BE2C (cell line): ENCODE measurements at regions not wholly inside any gene's neighbourhood (a gene's known extent, or its start where the extent isn't known, plus 50 kb on each side); places are given as distances from the start of the nearest gene placed in this dataset.
A peak's percentile ranks its signal among the peaks of the same experiment; 100 is the strongest.

ENCODE experiments used
- DNase-seq: peaks from one replicate; pipeline ENCODE4 v3.0.0-alpha.2; 2020
- H3K27me3 ChIP-seq: fragments of 250-450 bp; sonication (Bioruptor Pico); 2 replicates; pipeline ENCODE4 v1.5.1; 2020; ENCODE audit warnings: mild to moderate bottlenecking
- H3K36me3 ChIP-seq: fragments of 250-450 bp; sonication (Bioruptor Pico); 2 replicates; pipeline ENCODE4 v1.5.1; 2020; ENCODE audit warnings: mild to moderate bottlenecking
- H3K4me1 ChIP-seq: fragments of 250-450 bp; sonication (Bioruptor Pico); 2 replicates; pipeline ENCODE4 v1.5.1; 2020
- H3K4me3 ChIP-seq: 2 replicates; pipeline ENCODE4 v1.5.1; 2011; ENCODE audit warnings: low read depth, low read length
- H3K9me3 ChIP-seq: fragments of 250-450 bp; sonication (Bioruptor Pico); 2 replicates; pipeline ENCODE4 v1.5.1; 2020
- TF ChIP-seq, protein P1 (sequence below): IDR thresholded peaks from 2 replicates; pipeline ENCODE4 v1.5.1; 2012; ENCODE audit warnings: mild to moderate bottlenecking, low read depth, low read length

DNA sequence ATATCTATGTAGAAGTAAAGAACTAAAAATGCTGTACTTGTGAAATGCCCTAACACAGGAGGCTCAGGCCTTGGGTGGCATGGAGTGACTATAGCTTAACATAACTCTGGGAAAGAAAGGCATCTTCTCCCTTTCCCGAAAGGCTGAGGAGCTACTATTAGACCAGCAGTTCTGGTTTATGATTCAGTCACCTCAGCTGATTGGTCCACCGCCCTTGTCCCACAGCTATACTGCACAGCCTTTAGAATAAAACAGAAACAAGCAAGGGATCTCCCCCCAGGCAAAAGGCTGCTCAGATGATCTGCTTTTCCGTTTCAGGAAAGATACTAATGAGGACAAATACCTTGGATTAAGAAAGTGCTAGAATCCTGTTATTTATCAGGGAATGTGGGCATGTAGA lies 171.3 kb downstream of the SNCA start:
- Histone ChIP-seq H3K4me1 (no peaks in the 10 kb centered on the region), H3K27me3 (no peaks in the 10 kb centered on the region; the same call in 1 of the 2 replicates), H3K4me3 (no peak overlapping the region), H3K9me3 (no peaks in the 10 kb centered on the region), H3K36me3 (no peaks in the 10 kb centered on the region)
- TF ChIP-seq, protein P1, sequence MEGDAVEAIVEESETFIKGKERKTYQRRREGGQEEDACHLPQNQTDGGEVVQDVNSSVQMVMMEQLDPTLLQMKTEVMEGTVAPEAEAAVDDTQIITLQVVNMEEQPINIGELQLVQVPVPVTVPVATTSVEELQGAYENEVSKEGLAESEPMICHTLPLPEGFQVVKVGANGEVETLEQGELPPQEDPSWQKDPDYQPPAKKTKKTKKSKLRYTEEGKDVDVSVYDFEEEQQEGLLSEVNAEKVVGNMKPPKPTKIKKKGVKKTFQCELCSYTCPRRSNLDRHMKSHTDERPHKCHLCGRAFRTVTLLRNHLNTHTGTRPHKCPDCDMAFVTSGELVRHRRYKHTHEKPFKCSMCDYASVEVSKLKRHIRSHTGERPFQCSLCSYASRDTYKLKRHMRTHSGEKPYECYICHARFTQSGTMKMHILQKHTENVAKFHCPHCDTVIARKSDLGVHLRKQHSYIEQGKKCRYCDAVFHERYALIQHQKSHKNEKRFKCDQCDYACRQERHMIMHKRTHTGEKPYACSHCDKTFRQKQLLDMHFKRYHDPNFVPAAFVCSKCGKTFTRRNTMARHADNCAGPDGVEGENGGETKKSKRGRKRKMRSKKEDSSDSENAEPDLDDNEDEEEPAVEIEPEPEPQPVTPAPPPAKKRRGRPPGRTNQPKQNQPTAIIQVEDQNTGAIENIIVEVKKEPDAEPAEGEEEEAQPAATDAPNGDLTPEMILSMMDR, result no peak
- DNase-seq, result no peak

DNA sequence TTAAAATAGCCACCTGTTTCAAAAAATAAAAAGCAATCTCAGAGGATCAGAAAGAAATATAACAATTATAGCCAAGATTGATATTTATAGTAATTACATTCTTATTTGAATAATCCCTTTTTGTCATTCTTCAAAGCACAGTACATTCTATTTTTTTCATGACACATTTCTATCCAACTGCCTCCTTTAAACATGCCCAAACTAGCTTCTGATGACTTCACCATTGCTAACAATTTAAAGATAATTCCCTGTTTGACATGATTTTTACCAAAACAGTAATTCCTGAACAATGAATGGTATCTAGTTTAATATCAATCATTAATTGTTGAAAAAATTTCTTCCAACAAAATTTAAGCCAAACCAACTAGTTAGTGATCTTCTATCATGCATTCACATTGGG lies 172.4 kb downstream of the SNCA start:
- no peak for DNase-seq
- Histone ChIP-seq H3K27me3 (no peaks in the 10 kb centered on the region; the same call in 1 of the 2 replicates), H3K4me1 (no peaks in the 10 kb centered on the region), H3K9me3 (no peaks in the 10 kb centered on the region), H3K36me3 (no peaks in the 10 kb centered on the region), H3K4me3 (no peak overlapping the region)
- TF ChIP-seq, protein P1, result no peak

DNA sequence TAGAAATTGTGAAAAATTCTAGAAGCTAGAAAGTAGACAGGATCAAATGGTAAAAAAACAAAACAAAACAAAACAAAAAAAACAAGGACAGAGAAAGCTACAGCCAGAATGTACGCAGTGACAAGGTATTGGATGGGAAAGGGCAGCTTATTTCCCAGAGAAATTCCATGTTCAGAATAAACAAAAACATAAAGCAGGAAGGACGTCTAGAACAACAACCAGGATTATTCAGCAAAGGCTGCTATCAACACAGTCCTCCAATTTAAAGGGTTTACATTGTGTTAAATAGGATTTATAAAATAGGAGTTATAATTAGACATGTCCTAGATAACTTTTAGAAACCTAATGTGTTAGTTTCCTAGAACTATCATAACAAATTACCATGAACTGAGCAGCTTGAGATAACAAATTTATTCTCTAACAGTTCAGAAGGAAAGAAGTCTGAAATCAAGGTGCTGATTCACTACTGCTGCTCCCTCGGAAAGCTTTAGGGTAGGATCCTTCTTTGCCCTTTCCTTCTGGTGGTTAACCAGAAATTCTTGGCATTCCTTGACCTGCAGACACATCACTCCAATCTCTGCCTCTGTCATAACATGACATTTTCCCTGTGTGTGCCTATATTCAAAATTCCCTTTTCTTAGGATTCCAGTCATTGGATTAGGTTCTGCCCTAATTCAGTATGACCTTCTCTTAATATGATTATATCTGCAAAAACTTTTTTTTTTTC lies 175.6 kb downstream of the SNCA start:
- Histone ChIP-seq H3K4me3 (no peak overlapping the region), H3K27me3 (no peaks in the 10 kb centered on the region; the same call in 1 of the 2 replicates), H3K9me3 (no peaks in the 10 kb centered on the region), H3K36me3 (no peaks in the 10 kb centered on the region), H3K4me1 (no peaks in the 10 kb centered on the region)
- DNase-seq, result no peak
- TF ChIP-seq, protein P1, result no peak

DNA sequence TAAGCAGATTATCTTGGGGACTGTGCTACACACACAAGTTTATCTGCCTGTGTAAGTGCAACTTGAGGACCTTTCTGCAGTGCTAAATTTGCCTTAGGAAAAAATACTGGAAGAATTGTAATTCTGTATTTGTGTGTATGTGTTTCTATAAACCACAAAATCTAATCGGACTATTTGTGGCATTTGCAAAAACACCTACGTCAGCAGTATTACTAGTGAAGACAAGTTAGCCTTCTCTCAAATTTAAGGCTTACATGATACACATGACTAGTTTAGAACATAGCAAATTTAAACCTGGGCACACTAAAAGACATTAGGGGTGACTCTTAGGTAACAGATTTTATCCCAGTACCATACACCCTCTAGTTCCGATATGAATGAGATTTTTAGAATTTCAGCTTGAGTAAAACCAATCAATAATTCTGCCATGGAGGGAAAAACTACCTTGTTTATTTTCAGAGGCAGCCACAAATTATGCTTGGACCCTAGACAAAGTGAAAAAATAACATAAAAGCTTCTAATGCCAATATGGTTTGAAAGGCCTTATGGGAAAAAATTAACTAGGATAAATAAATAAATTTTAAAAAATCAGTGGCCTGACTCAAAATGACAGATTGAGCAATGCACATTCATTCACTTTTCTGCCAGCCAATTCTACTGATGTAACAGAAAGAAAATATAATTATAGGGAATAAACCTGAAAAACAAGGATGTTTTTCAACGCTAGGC lies 176.4 kb downstream of the SNCA start:
- TF ChIP-seq, protein P1, result no peak
- Histone ChIP-seq H3K36me3 (no peaks in the 10 kb centered on the region), H3K9me3 (no peaks in the 10 kb centered on the region), H3K27me3 (no peaks in the 10 kb centered on the region; the same call in 1 of the 2 replicates), H3K4me3 (no peak overlapping the region), H3K4me1 (no peaks in the 10 kb centered on the region)
- no peak for DNase-seq

DNA sequence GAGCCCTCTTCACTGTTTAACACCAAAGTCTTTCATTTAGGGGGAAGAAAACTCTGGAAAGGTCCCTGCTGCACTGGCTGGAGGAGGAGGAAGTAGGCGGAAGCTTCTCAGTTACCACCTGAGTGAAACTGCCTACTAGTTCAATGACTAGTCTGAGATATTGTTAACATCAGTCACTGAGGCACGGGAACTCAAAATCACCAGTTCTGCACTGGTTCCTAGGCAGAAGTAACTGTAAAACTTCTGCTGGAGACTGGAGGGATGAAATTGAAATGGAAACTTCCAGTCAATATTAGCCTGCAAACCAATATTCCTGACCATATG lies 178.3 kb downstream of the SNCA start:
- no peak overlapping the region for H3K4me3 ChIP-seq
- TF ChIP-seq, protein P1, result no peak
- DNase-seq, result no peak
- H3K4me1 ChIP-seq, result no peaks in the 10 kb centered on the region
- H3K36me3 ChIP-seq, result no peaks in the 10 kb centered on the region
- H3K27me3 ChIP-seq, result no peaks in the 10 kb centered on the region; the same call in 1 of the 2 replicates
- H3K9me3 ChIP-seq, result no peaks in the 10 kb centered on the region

DNA sequence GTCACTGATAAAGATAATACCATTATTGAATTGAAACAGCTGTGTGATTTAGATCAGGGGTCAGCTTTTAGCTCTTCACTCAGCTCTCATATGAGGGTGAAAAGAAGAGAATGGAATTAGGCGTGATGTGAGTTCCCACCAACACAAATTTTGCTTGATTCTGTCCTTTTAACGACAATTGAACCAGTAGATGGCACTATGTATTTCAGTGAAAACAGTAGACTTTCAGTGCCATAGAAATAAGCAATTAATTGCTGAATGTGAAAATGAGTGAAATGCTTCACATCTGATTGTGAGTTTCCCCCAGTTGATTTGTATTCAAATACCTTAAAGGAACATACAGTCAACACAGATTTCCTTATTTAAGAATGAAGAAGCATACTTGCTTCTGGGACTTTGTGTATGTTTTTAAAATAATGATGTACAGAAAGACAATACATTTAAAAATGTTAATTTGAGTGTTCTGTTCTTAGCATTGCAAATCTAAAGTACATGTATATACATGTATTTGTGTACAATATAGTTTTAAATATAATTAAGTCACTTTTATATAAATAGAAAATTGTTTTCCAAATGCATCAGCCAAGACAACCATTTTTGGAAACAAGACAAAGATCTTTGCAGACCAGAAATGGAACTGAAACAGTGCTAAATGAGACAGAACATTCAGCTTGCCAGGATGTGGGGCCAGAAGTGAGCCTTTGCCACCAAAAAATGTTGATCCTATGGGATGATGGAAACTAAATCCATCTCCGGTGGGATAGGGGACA lies 178.8 kb downstream of the SNCA start:
- DNase-seq, result no peak
- no peaks in the 10 kb centered on the region; the same call in 1 of the 2 replicates for H3K27me3 ChIP-seq
- no peaks in the 10 kb centered on the region for H3K9me3 ChIP-seq
- no peaks in the 10 kb centered on the region for H3K4me1 ChIP-seq
- TF ChIP-seq, protein P1, result peak; percentile 56
- no peak overlapping the region for H3K4me3 ChIP-seq
- H3K36me3 ChIP-seq, result no peaks in the 10 kb centered on the region
